ENCODE measurements at regions not wholly inside any gene's neighbourhood (a gene's known extent, or its start where the extent isn't known, plus 50 kb on each side); places are given as distances from the start of the nearest gene placed in this dataset.

DNA sequence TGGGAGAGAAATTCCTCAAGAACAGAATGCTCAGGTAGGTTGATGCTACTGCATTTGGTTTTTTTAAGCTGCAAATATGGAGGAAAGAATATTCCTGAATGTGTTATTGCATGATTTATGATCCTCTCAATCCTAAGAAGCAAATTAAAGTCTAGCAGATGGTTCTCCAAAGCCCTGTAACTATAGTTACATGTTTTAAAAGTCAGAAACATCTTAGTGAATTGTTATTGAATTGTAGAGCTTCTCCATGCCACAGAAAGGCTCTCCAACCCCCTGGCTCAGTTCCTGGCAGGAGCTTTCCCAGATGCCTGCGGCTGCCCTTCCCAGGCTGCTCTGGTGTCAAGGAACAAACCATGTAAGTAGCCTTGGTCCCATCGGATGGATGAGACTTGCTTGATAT lies 227.8 kb upstream of the GATB start:
- TF ChIP-seq CTCF (conservative IDR thresholded peaks at IDR 0.05) (no peak), ZFX (IDR thresholded peaks at IDR 0.05) (no peak)
